ENCODE measurements at regions not wholly inside any gene's neighbourhood (a gene's known extent, or its start where the extent isn't known, plus 50 kb on each side); places are given as distances from the start of the nearest gene placed in this dataset.

DNA sequence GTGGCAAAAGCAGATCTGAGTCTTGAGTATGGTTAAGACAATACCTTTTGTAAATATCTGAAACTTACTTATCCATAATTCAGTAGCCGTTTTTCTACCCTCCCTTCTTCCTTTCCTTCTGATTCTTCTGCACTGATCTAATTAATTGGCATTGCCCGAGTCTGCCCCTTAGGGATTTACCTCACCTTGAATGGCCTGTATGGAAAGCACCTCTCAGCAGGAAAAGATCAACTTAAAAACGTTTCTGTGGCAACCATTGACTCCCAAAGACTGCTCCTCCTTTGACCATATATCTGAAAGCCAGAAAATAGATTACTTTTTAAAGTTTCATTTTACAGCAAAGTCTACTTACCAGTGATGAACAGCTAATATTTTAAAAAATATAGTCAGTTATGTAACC, 496.5 kb upstream of the LCORL start:
- TF ChIP-seq, protein P1, sequence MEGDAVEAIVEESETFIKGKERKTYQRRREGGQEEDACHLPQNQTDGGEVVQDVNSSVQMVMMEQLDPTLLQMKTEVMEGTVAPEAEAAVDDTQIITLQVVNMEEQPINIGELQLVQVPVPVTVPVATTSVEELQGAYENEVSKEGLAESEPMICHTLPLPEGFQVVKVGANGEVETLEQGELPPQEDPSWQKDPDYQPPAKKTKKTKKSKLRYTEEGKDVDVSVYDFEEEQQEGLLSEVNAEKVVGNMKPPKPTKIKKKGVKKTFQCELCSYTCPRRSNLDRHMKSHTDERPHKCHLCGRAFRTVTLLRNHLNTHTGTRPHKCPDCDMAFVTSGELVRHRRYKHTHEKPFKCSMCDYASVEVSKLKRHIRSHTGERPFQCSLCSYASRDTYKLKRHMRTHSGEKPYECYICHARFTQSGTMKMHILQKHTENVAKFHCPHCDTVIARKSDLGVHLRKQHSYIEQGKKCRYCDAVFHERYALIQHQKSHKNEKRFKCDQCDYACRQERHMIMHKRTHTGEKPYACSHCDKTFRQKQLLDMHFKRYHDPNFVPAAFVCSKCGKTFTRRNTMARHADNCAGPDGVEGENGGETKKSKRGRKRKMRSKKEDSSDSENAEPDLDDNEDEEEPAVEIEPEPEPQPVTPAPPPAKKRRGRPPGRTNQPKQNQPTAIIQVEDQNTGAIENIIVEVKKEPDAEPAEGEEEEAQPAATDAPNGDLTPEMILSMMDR (IDR thresholded peaks at IDR 0.05; ENCODE audit: extremely low read depth, missing control alignments), result no peak
- DNase-seq (ENCODE audit: low spot score), result no peak

DNA sequence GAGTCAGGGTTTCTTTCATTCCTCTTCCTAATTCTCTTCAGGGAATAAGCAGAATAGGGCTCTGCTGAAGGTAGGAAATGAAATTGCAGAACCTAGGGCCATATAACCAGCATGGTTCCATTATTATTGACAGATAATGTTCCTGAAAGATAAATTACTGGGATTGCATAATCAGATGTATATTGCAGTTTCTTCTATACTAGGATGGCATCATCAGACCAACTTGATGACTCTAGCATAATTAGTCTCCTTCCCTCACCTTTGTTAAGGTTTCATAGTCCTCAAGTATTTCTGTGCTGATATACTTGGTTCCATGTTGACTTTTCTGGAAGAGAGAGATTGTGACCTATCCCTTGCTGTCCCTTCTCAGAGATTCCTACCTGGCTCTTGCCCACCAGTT, 492.3 kb upstream of the LCORL start:
- TF ChIP-seq, protein P1 (IDR thresholded peaks at IDR 0.05; ENCODE audit: extremely low read depth, missing control alignments), result no peak

DNA sequence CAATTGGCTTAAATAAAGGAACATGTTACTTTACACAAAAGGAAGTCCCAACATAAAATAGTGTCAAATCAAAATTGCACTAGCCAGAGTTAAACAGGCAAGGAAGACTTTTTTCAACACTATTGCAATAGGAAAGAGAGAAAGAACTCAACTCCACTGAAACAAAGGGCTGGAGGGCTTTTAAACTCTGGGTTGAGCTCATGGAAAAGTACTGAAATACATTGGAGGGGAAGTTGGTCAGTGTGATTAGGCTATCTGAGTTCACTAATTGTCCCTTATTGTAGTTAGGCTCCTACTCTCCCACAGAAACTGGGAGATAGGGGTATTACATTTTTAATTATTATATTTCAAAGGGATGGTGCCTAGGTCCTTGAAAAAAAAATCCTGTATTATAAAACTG, 491.2 kb upstream of the LCORL start:
- no peak for DNase-seq (ENCODE audit: low spot score)
- TF ChIP-seq, protein P1 (IDR thresholded peaks at IDR 0.05; ENCODE audit: extremely low read depth, missing control alignments), result no peak

More for the DNA sequence above, 492.3 kb upstream of the LCORL start:
- DNase-seq (ENCODE audit: low spot score), result no peak

DNA sequence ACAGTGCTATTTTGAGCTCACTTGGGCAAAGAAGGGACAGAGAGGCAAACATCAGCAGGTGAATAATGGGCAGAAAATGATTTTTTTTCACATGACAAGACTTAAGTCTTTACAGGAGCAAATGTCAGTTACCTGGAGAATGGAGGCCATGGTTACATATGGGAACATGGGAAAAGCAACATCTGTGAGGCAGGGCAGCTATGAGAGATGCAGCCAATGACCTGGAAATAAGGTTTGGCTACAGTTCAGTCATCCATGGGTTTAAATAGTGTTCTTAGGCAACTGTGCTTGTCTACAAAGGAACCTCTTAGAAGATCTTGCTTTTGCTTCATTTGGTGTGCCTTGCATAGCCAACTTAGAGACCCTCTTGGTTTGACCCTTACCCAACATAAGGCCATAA, 490.2 kb upstream of the LCORL start:
- DNase-seq (ENCODE audit: low spot score), result no peak
- TF ChIP-seq, protein P1 (IDR thresholded peaks at IDR 0.05; ENCODE audit: extremely low read depth, missing control alignments), result no peak

DNA sequence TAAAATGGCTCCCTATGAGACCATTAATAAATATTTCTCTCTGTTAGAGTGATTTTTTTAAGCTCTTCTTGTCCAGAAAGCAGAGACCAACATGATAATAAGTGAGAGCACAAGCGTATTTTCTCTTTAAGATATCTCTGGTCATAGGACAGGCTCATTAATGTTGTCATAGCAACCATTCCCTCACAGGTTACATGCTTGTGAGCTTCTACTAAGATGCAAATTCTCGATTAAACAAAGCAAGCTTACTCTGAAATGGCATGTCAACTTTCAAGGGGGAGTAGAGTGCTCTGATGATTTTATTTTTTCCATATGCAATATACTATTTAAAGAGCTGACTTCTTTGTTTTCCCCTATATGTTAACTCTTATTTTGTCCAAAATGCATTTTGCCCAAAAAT, 487.2 kb upstream of the LCORL start:
- TF ChIP-seq, protein P1 (IDR thresholded peaks at IDR 0.05; ENCODE audit: extremely low read depth, missing control alignments), result no peak
- no peak for DNase-seq (ENCODE audit: low spot score)

DNA sequence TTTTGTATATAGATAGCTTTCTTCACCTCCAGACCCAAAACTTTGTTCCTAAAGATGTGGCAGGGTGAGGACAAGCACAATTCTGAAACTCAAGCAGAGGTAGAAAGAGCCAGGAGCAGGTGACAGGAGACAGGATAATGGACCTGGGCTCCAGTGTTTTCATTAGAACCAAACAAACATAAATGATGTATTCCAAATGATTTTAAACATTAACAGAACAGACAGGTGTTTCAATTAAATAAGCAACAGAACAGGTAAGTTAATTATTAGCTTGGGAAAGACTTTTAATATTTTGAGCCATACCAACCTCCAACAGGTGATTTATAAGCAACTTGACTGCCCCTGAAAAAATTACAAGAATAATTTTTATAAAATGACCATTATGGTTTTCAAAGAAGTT, 459.4 kb upstream of the LCORL start:
- TF ChIP-seq, protein P1 (IDR thresholded peaks at IDR 0.05; ENCODE audit: extremely low read depth, missing control alignments), result no peak
- no peak for DNase-seq (ENCODE audit: low spot score)

DNA sequence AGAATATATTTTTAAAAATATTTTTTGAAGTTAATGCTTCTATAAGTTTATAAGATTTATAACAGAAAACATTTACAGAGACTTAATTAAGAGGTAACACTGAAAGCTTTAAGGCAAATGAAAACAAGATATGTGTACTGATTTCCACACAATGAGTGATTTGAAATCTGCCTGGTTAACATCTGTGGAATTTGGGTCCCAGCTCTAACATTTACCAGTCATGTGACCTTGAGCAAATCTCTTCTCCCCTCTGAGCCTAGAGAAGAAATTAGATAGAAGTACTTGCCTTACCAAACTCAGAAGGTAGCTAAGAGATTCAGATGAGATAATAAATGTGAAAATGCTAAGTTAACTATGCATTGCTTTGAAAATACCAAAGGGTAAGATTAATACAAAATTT, 458.8 kb upstream of the LCORL start:
- TF ChIP-seq, protein P1 (IDR thresholded peaks at IDR 0.05; ENCODE audit: extremely low read depth, missing control alignments), result no peak
- no peak for DNase-seq (ENCODE audit: low spot score)
